Stomach (tissue), 4 donors: ENCODE measurements at regions not wholly inside any gene's neighbourhood (a gene's known extent, or its start where the extent isn't known, plus 50 kb on each side); places are given as distances from the start of the nearest gene placed in this dataset.

Experiments
- CTCF ChIP-seq, 7 experiments: fragments of 450-650 bp in 4 of 7; fragments of 200-600 bp in 3 of 7; sonication (generic) in 3 of 7; IDR thresholded peaks; one replicate each; pipeline ENCODE4 v1.5.1; 2016 to 2019; ENCODE audit warnings: antibody characterized with exemption in 7 of 7, control low read depth in 2 of 7, mild to moderate bottlenecking in 1 of 7
- POLR2A ChIP-seq, 4 donors: fragments of 450-650 bp; IDR thresholded peaks; one replicate each; pipeline ENCODE4 v1.6.1; 2016; ENCODE audit warnings: antibody characterized with exemption in 4 of 4, control low read depth in 2 of 4, mild to moderate bottlenecking in 1 of 4, moderate library complexity in 1 of 4
- POLR2AphosphoS5 ChIP-seq, 3 donors: sonication (generic); formaldehyde crosslinking; IDR thresholded peaks; one replicate each; pipeline ENCODE4 v1.6.1; 2016; ENCODE audit warnings: antibody characterized with exemption in 3 of 3

- no peak for TF ChIP-seq CTCF (IDR thresholded peaks at IDR 0.05)
- no peak for TF ChIP-seq POLR2A (IDR thresholded peaks at IDR 0.05)
- TF ChIP-seq POLR2AphosphoS5 (IDR thresholded peaks at IDR 0.05), result no peak
Observed at GRCh38 chr11:113546757-113547507, 71.7 kb upstream of the DRD2 start.
